Loucy (cell line): ENCODE measurements at regions not wholly inside any gene's neighbourhood (a gene's known extent, or its start where the extent isn't known, plus 50 kb on each side); places are given as distances from the start of the nearest gene placed in this dataset.

ENCODE experiments used
- H2AFZ ChIP-seq: fragments of 200-600 bp; sonication (generic); 2 replicates; pipeline ENCODE4 v1.6.0; 2016; ENCODE audit warnings: antibody characterized with exemption, mild to moderate bottlenecking, low read length, moderate library complexity
- H3F3A ChIP-seq: fragments of 200-600 bp; 2 replicates; pipeline ENCODE4 v1.6.0; 2016; ENCODE audit warnings: antibody characterized with exemption, low read depth, mild to moderate bottlenecking
- H3K27me3 ChIP-seq: fragments of 200-600 bp; sonication (generic); 2 replicates; pipeline ENCODE4 v1.6.1; 2014; ENCODE audit warnings: low read length, mild to moderate bottlenecking; ENCODE audit not compliant: insufficient read depth, poor library complexity, severe bottlenecking
- H3K36me3 ChIP-seq: fragments of 200-600 bp; sonication (generic); 2 replicates; pipeline ENCODE4 v1.6.1; 2016; ENCODE audit warnings: low read length; ENCODE audit not compliant: insufficient read depth
- H3K4me1 ChIP-seq: fragments of 200-600 bp; sonication (generic); 2 replicates; pipeline ENCODE4 v1.5.1; 2014; ENCODE audit warnings: low read length, mild to moderate bottlenecking; ENCODE audit not compliant: insufficient read depth, poor library complexity, severe bottlenecking
- H3K4me2 ChIP-seq: fragments of 200-600 bp; sonication (generic); 2 replicates; pipeline ENCODE4 v1.6.0; 2014; ENCODE audit warnings: antibody characterized with exemption, low read length, low read depth, mild to moderate bottlenecking; ENCODE audit not compliant: poor library complexity, severe bottlenecking
- H3K4me3 ChIP-seq: fragments of 200-600 bp; sonication (generic); 2 replicates; pipeline ENCODE4 v1.5.1; 2014; ENCODE audit warnings: low read length, mild to moderate bottlenecking, mixed read lengths; ENCODE audit not compliant: poor library complexity, severe bottlenecking
- H3K79me2 ChIP-seq: fragments of 200-600 bp; sonication (generic); 2 replicates; pipeline ENCODE4 v1.6.1; 2014; ENCODE audit warnings: low read length; ENCODE audit not compliant: insufficient read depth
- H3K9ac ChIP-seq: fragments of 200-600 bp; sonication (generic); 2 replicates; pipeline ENCODE4 v1.6.0; 2014; ENCODE audit warnings: mild to moderate bottlenecking, low read depth, low read length, moderate library complexity; ENCODE audit not compliant: poor library complexity, severe bottlenecking
- H3K9me2 ChIP-seq: fragments of 200-600 bp; sonication (generic); replicated peaks from 2 replicates; pipeline ENCODE4 v1.6.1; 2016; ENCODE audit warnings: low read depth, low read length, mixed read lengths
- H3K9me3 ChIP-seq: fragments of 200-600 bp; sonication (generic); 2 replicates; pipeline ENCODE4 v1.6.1; 2014; ENCODE audit warnings: mild to moderate bottlenecking, antibody characterized with exemption, low read length, low read depth; ENCODE audit not compliant: insufficient read depth
- H4K20me1 ChIP-seq: fragments of 200-600 bp; sonication (generic); 2 replicates; pipeline ENCODE4 v1.6.0; 2014; ENCODE audit warnings: antibody characterized with exemption, low read length, mild to moderate bottlenecking; ENCODE audit not compliant: insufficient read depth, poor library complexity, severe bottlenecking
- EZH2phosphoT487 ChIP-seq: fragments of 200-600 bp; IDR thresholded peaks from 2 replicates; pipeline ENCODE4 v1.6.1; 2018; ENCODE audit warnings: antibody characterized with exemption, mild to moderate bottlenecking, moderate library complexity, borderline replicate concordance
- TF ChIP-seq, protein P1 (sequence below): fragments of 200-600 bp; sonication (generic); conservative IDR thresholded peaks from 2 replicates; pipeline ENCODE4 v1.5.1; 2014; ENCODE audit warnings: mild to moderate bottlenecking, antibody characterized with exemption, low read length

GRCh38 chr9:23290973-23291372 is 535.1 kb downstream of the ELAVL2 start:
- H4K20me1 ChIP-seq, result no peaks in the 10 kb centered on the region
- TF ChIP-seq EZH2phosphoT487, result no peak
- TF ChIP-seq, protein P1, sequence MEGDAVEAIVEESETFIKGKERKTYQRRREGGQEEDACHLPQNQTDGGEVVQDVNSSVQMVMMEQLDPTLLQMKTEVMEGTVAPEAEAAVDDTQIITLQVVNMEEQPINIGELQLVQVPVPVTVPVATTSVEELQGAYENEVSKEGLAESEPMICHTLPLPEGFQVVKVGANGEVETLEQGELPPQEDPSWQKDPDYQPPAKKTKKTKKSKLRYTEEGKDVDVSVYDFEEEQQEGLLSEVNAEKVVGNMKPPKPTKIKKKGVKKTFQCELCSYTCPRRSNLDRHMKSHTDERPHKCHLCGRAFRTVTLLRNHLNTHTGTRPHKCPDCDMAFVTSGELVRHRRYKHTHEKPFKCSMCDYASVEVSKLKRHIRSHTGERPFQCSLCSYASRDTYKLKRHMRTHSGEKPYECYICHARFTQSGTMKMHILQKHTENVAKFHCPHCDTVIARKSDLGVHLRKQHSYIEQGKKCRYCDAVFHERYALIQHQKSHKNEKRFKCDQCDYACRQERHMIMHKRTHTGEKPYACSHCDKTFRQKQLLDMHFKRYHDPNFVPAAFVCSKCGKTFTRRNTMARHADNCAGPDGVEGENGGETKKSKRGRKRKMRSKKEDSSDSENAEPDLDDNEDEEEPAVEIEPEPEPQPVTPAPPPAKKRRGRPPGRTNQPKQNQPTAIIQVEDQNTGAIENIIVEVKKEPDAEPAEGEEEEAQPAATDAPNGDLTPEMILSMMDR, result no peak
- H3K9me2 ChIP-seq, result no peaks in the 10 kb centered on the region
- H3K9ac ChIP-seq, result no peak overlapping the region
- no peaks in the 10 kb centered on the region for H3K27me3 ChIP-seq
- no peaks in the 10 kb centered on the region for H3K79me2 ChIP-seq
- H3K4me3 ChIP-seq, result no peak overlapping the region
- H3K4me1 ChIP-seq, result no peaks in the 10 kb centered on the region
- H3F3A ChIP-seq, result no peaks in the 10 kb centered on the region
- H2AFZ ChIP-seq, result no peak overlapping the region
- H3K4me2 ChIP-seq, result no peak overlapping the region
- no peaks in the 10 kb centered on the region for H3K36me3 ChIP-seq
- no peaks in the 10 kb centered on the region for H3K9me3 ChIP-seq

DNA sequence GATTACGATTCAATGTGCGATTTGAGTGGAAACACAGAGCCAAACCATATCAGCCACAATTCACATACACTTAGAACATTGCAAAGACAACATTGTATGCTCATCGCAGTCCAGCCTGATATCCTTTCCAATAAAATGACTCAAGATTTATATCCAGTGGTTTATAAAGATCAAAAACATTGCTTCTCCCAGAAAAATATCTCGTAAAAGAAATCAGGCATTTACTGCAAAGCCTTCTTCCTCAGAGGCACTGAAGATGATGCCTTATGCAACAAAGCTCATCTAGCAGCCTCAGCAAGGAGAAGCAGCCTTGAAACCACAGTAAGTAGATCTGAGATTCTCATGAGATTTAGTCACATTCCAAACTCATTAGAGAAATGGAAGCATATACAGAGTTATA is 523.8 kb downstream of the ELAVL2 start:
- H4K20me1 ChIP-seq, result no peaks in the 10 kb centered on the region
- no peak overlapping the region for H3K4me3 ChIP-seq
- no peaks in the 10 kb centered on the region for H3F3A ChIP-seq
- no peak overlapping the region for H3K4me2 ChIP-seq
- H3K9ac ChIP-seq, result no peak overlapping the region
- H3K79me2 ChIP-seq, result no peaks in the 10 kb centered on the region
- H3K9me3 ChIP-seq, result no peaks in the 10 kb centered on the region
- no peaks in the 10 kb centered on the region for H3K4me1 ChIP-seq
- no peak overlapping the region for H2AFZ ChIP-seq
- no peaks in the 10 kb centered on the region for H3K36me3 ChIP-seq
- TF ChIP-seq EZH2phosphoT487, result no peak
- TF ChIP-seq, protein P1, result no peak
- H3K27me3 ChIP-seq, result no peaks in the 10 kb centered on the region
- no peaks in the 10 kb centered on the region for H3K9me2 ChIP-seq

GRCh38 chr9:23306731-23307130 is 519.3 kb downstream of the ELAVL2 start:
- no peaks in the 10 kb centered on the region for H3F3A ChIP-seq
- H3K4me1 ChIP-seq, result no peaks in the 10 kb centered on the region
- H4K20me1 ChIP-seq, result no peaks in the 10 kb centered on the region

More at GRCh38 chr9:23306731-23307130, 519.3 kb downstream of the ELAVL2 start:
- no peaks in the 10 kb centered on the region for H3K9me2 ChIP-seq
- H3K9ac ChIP-seq, result no peak overlapping the region
- no peak overlapping the region for H3K4me2 ChIP-seq
- H3K27me3 ChIP-seq, result no peaks in the 10 kb centered on the region
- no peak for TF ChIP-seq EZH2phosphoT487
- TF ChIP-seq, protein P1, result no peak
- H3K36me3 ChIP-seq, result no peaks in the 10 kb centered on the region
- H3K79me2 ChIP-seq, result no peaks in the 10 kb centered on the region
- H3K9me3 ChIP-seq, result no peaks in the 10 kb centered on the region
- no peak overlapping the region for H3K4me3 ChIP-seq
- no peak overlapping the region for H2AFZ ChIP-seq
